ENCODE measurements at regions not wholly inside any gene's neighbourhood (a gene's known extent, or its start where the extent isn't known, plus 50 kb on each side); places are given as distances from the start of the nearest gene placed in this dataset.
"Not testable (repeated sequence)": the region's sequence is repeated elsewhere in the genome, so short reads cannot be mapped to it uniquely, and the experiment has no call there.

DNA sequence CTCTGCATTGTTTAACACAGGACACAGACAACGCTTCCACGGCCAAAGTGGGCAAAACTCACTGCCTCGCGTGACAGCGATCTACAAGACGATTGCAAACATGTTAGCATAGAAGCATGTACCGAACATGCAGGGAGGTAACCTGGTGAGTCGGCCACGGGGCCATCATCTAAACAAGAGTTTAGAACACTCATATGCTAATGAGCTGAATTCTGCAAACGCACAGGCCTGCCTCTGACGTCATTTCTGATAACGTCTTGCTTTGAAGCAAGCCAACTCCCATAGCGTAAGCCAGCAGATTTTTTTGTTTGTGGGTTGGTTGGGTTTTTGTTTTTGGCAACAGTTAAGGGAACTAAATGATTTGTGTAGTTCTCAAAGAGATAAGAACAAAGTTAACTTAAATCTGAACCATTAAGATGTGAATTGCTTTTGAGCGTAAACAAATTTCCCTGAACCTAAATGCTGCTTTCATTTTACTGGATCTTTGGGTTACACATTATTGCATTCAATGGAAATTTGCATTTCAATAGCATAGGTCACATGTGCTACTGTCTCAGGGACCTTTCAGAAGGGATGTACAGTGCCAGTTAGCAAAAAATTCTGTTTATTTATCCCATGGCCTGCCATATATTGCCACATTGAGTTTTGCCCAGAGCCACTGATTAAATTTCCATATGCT lies 184.5 kb upstream of the PDE10A start:
- no peak for DNase-seq (ENCODE audit: low read depth, low spot score)

DNA sequence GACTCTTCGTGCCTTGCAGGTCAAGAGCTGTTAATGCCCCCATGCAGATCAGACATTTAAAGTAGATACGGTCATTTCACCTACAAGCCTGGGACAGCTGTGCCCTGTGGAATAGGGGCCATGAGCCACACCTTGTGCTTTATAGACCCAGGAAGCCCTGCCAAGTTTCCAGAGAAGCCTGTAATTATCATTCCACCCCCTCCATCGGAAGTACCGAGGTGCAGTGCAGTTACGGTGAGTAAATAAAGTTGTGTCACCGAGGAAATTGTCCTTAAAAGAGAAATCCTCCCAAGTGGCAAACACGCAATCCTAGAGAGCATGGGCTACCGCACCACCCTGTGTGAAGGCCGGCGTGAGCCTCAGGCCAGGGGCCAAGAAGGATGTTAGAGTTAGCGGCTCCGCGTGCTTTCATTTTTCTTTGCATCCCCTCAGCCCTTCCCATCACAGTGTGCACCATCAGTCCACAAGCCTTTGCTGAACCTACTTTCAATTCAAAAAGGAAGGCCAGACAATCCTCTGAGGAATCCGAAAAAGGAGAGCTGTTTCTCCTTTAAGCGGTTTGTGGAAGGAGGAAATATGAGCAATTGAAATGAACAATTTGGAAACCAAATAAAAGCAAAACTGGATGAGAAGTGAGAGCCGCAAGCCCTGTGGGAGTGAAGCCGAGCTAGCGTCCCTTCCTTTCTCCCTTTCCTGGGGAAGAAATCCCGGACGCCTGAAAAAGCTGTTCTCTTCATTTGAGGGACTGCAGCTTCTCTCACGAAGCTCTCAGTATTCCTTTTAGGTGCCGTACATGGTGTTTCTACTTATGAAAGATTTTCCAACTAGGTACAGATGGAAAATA lies 183.3 kb upstream of the PDE10A start:
- no peak for DNase-seq (ENCODE audit: low read depth, low spot score)

- DNase-seq (ENCODE audit: low read depth, low spot score): no peak
Measured at GRCh38 chr6:165845493-165845892, 182.5 kb upstream of the PDE10A start.

GRCh38 chr6:165844801-165845364 lies 181.8 kb upstream of the PDE10A start:
- DNase-seq (ENCODE audit: low read depth, low spot score): no peak

DNA sequence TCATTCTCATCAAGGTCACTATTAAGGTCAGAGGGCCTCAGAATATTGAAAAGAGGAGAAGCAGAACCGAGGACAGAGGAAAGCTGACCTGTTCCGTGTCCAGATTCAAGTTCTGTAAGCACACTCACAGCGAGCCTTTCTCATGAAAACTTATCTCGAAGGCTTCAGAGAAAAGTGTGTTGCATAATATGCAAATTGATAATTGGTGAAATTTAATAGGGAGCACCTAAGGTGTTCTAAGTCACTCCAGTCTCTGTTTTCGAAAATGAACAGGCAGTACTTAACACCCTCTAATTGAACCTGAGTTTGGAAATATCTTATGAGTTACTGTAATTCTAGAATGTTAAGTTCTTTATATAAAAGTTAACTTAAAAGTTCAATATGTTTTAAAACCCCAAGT lies 181.2 kb upstream of the PDE10A start:
- DNase-seq (ENCODE audit: low read depth, low spot score): no peak

GRCh38 chr6:165843568-165844113 lies 180.6 kb upstream of the PDE10A start:
- no peak for DNase-seq (ENCODE audit: low read depth, low spot score)

DNA sequence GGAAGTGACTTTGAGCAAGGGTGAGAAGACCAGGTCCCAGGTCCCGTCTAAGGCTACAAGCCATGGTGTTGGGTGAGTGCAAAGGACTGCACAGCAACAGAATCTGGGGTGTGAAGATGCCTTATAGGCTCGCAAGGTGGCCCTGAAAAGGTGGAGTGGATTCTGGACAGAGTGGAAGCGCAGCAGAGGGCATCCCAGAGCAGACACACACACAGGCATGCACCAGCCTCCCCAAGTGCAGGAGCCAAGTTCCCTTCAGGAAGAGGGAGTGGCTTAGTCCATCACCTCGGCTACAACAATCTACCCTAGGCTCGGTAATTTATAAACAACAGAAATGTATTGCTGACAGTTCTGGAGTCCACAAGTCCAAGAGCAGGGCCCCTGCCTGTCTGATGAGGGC lies 180.1 kb upstream of the PDE10A start:
- no peak for DNase-seq (ENCODE audit: low read depth, low spot score)

- DNase-seq (ENCODE audit: low read depth, low spot score): no peak
Measured at GRCh38 chr6:165842281-165842936, 179.4 kb upstream of the PDE10A start.

- DNase-seq (ENCODE audit: low read depth, low spot score): no peak
Measured at GRCh38 chr6:165841153-165841558, 178.1 kb upstream of the PDE10A start.

DNA sequence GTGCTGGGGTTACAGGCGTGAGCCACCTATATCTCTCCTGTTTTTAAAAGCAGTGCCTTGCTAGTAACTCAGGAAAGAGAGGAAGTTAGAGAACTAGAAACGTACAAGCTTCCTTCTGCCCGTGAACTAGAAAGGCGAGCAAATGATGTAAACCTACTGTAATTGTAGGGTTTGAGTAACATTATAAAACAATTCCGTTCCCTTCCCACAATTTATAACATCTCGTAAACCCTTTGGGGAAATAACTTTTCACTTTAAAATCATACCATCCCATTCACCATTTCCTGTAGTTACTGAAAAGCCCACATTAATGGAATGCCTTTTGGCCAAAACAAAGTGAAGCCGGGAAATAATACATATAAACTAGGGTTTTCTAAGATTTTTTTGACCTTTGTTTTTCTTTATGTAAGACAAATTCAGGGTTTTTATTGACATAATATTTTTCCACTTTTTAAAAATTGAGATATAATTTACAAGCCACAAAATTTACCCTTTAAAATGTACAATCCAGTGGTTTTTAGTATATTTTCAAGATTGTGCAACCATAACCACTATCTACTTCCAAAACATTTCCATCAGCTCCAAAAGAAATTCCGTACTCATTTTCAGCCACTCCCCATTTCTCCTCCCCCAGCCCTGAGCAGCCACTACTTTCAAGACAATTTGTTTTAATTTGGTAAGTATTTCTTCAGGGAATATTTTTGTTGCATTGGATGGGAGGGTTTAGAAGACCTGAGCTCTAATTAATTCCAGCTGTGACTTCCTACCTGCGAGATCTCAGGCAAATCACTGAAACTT lies 175.1 kb upstream of the PDE10A start:
- DNase-seq (ENCODE audit: low read depth, low spot score): no peak

DNA sequence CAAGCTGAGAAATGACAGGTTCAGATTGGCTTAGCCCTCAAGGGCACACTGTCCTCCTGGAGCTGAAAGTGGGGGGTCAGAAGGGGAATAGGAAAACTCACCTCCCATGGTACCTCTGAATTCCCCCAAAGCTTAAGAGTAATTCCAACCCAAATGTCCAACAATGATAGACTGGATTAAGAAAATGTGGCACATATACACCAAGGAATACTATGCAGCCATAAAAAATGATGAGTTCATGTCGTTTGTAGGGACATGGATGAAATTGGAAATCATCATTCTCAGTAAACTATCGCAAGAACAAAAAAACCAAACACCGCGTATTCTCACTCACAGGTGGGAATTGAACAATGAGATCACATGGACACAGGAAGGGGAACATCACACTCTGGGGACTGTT lies 173.6 kb upstream of the PDE10A start:
- not testable (repeated sequence) for DNase-seq (ENCODE audit: low read depth, low spot score)

- DNase-seq (ENCODE audit: low read depth, low spot score): no peak
Measured at GRCh38 chr6:165835410-165835851, 172.4 kb upstream of the PDE10A start.

DNA sequence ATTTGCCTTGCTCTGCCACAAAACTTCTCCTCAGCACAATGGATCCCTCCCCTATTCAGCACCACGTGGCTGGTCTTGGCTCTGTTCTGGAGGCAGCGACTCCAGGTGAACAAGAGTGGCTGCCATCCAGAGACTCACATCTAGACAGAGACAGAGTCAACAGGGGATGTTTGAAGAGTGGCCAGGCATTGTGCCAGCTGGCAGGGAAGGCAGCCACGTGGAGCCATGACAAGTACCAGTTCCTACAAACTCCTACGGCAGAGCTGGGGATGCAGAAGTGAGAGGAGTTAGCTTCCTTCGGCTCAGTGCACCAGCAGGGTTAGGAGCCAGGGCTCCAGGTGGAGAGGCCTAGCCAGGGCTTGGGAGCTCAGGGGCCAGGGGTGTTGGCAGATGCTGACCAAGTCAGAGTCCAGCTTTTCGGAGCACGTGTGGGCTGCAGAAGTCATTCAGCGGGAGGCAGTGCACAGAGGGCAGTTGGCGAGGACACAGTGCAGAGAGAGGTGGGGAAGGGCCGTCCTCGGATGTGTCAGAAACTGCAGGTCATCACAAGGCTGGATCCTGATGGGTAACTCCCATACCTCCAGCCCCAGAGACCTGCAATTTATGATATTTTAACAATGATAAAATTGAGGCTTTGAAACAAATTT lies 171.7 kb upstream of the PDE10A start:
- no peak for DNase-seq (ENCODE audit: low read depth, low spot score)

DNA sequence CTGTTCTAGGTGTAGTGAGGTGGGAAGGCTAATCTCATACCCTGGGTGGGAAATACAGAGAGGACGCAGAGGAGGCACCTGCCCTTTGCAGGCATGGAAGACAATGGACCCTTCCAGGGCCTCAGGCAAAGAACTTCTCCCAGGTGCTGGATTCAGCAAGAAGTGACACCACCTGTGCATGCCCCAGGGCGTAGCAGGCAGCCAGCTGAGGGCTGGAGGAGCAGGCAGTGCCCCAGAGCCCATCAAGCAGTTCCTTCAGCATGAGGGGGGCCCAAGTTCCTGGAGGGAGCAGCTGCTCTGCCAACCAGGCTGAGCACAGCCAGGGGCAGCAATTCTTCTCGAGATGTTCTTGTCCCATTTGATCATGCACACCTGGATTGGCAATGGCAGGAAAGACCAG lies 170.3 kb upstream of the PDE10A start:
- no peak for DNase-seq (ENCODE audit: low read depth, low spot score)

- no peak for DNase-seq (ENCODE audit: low read depth, low spot score)
Measured at GRCh38 chr6:165831812-165832510, 168.9 kb upstream of the PDE10A start.

DNA sequence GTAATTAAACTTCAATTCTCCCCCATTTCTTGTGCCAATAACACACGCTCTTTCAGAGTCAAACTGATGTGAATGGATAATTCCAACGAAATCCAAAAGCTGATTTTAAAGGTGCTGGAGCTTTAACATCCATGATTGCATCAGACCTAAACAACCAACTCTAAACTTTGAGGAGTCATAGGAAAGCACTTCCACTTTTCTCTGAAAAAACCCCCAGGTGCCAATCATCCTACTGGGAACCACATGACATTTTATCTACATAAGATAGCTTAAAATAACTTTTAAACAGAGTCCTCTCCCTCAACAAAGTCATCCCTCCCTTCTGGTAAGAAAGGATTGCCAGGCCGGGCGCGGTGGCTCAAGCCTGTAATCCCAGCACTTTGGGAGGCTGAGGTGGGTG lies 167.7 kb upstream of the PDE10A start:
- no peak for DNase-seq (ENCODE audit: low read depth, low spot score)

- DNase-seq (ENCODE audit: low read depth, low spot score): no peak
Measured at GRCh38 chr6:165829376-165829775, 166.3 kb upstream of the PDE10A start.

- DNase-seq (ENCODE audit: low read depth, low spot score): no peak
Measured at GRCh38 chr6:165827190-165827518, 164.1 kb upstream of the PDE10A start.

DNA sequence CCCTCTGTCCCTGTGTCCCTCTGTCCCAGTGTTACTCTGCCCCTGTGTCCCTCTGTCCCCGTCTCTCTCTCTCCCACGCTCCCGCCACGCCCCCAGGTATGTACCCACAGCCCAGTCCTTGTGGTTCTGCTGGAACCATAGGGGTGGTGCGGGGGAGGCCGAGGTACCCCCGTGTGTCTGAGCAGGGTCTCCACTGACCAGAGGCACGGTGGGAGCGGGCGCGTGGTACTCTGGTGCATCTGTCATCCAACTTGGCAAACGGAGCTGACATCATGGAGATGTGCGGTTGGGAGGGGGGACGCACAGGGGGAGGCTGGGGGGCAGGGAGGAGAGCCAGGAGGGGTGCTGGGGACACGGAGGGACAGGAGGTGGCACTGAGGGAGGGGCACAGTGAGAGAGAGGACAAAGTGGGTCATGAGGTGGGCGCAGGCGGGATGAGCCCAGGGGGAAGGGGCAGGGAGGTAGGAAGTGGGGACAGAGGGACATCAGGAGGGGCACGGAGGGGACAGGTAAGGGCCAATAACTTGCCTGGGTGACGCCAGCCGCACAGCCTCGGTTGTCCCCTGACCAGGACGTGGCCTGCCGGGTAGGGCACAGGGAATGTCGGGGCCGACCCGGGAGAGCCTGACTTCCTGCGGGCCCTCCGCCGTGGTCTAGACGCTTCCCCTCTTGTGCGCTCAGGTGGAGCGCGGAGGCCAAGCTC lies 163.6 kb upstream of the PDE10A start:
- no peak for DNase-seq (ENCODE audit: low read depth, low spot score)
